HG02588 (cell line): ENCODE measurements at regions not wholly inside any gene's neighbourhood (a gene's known extent, or its start where the extent isn't known, plus 50 kb on each side); places are given as distances from the start of the nearest gene placed in this dataset.
A peak's percentile ranks its signal among the peaks of the same experiment; 100 is the strongest.

Experiments used
- ATAC-seq: cut with Tn5 transposase; IDR thresholded peaks from one replicate; pipeline ENCODE4 v1.9.1; 2021; ENCODE audit warnings: mild to moderate bottlenecking, moderate library complexity; ENCODE audit not compliant: unreplicated experiment

- no peak for ATAC-seq
These were observed 123.5 kb upstream of the RALGAPA2 start for GRCh38 chr20:20835897-20836296.

GRCh38 chr20:20834008-20834407, 121.6 kb upstream of the RALGAPA2 start:
- ATAC-seq: no peak

- no peak for ATAC-seq
These were observed 120.3 kb upstream of the RALGAPA2 start for GRCh38 chr20:20832715-20833114.

- no peak for ATAC-seq
These were observed 119.3 kb upstream of the RALGAPA2 start for GRCh38 chr20:20831794-20832193.

- ATAC-seq: no peak
These were observed 117.2 kb upstream of the RALGAPA2 start for GRCh38 chr20:20829681-20830080.

GRCh38 chr20:20827992-20828597, 115.7 kb upstream of the RALGAPA2 start:
- no peak for ATAC-seq

GRCh38 chr20:20824924-20825584, 112.6 kb upstream of the RALGAPA2 start:
- peak; percentile 50 for ATAC-seq

GRCh38 chr20:20823476-20823881, 111.0 kb upstream of the RALGAPA2 start:
- no peak for ATAC-seq

GRCh38 chr20:20821484-20822260, 109.2 kb upstream of the RALGAPA2 start:
- ATAC-seq: no peak

GRCh38 chr20:20820785-20821483, 108.5 kb upstream of the RALGAPA2 start:
- no peak for ATAC-seq

- no peak for ATAC-seq
These were observed 107.7 kb upstream of the RALGAPA2 start for GRCh38 chr20:20820104-20820503.

GRCh38 chr20:20816969-20817755, 104.7 kb upstream of the RALGAPA2 start:
- no peak for ATAC-seq

- ATAC-seq: no peak
These were observed 103.4 kb upstream of the RALGAPA2 start for GRCh38 chr20:20815711-20816455.

- ATAC-seq: no peak
These were observed 102.2 kb upstream of the RALGAPA2 start for GRCh38 chr20:20814685-20815084.

- no peak for ATAC-seq
These were observed 99.7 kb upstream of the RALGAPA2 start for GRCh38 chr20:20812136-20812535.

GRCh38 chr20:20808016-20808415, 95.6 kb upstream of the RALGAPA2 start:
- no peak for ATAC-seq

- no peak for ATAC-seq
These were observed 94.0 kb upstream of the RALGAPA2 start for GRCh38 chr20:20806121-20807095.

GRCh38 chr20:20803011-20803410, 90.6 kb upstream of the RALGAPA2 start:
- ATAC-seq: no peak

GRCh38 chr20:20802328-20802727, 89.9 kb upstream of the RALGAPA2 start:
- ATAC-seq: no peak
